ENCODE measurements at regions not wholly inside any gene's neighbourhood (a gene's known extent, or its start where the extent isn't known, plus 50 kb on each side); places are given as distances from the start of the nearest gene placed in this dataset.

DNA sequence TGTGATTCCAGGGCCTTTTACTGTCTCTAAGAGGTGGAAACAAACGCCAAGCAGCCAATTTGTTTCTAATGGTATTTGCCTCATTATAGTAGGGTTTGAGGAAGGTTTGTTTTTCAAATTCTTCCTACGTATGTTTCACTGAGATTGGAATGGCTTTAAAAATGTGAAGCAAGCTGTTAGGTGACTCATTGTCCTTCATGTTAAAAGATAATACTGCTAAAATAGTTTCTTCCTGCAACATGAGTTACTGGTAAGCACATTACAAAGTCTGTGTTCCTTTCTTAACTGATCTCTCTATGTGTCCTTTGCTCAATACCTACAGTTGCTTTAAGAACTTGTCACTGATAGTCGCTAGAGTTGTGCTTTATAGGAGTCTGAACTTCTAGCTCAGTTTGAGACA is 1183.9 kb downstream of the RPA4 start:
- Histone ChIP-seq H3K27me3 (no peaks in the 10 kb centered on the region), H3K36me3 (no peaks in the 10 kb centered on the region), H3K4me3 (no peak overlapping the region), H3K9me3 (no peaks in the 10 kb centered on the region), H3K27ac (replicated peaks in 1 of 4) (no peak overlapping the region), H3K4me1 (no peaks in the 10 kb centered on the region)
- DNase-seq (ENCODE audit: extremely low spot score): no peak
- WGBS: 54% methylated on average over 3 of the region's 3 CpGs
- intact Hi-C loops (cut with DNase I): no loop called here
- no peak for TF ChIP-seq POLR2A (IDR thresholded peaks at IDR 0.05; ENCODE audit: low read depth)
- TF ChIP-seq EP300 (IDR thresholded peaks at IDR 0.05): no peak
- TF ChIP-seq POLR2AphosphoS5 (IDR thresholded peaks at IDR 0.05): no peak
- TF ChIP-seq, protein P1, sequence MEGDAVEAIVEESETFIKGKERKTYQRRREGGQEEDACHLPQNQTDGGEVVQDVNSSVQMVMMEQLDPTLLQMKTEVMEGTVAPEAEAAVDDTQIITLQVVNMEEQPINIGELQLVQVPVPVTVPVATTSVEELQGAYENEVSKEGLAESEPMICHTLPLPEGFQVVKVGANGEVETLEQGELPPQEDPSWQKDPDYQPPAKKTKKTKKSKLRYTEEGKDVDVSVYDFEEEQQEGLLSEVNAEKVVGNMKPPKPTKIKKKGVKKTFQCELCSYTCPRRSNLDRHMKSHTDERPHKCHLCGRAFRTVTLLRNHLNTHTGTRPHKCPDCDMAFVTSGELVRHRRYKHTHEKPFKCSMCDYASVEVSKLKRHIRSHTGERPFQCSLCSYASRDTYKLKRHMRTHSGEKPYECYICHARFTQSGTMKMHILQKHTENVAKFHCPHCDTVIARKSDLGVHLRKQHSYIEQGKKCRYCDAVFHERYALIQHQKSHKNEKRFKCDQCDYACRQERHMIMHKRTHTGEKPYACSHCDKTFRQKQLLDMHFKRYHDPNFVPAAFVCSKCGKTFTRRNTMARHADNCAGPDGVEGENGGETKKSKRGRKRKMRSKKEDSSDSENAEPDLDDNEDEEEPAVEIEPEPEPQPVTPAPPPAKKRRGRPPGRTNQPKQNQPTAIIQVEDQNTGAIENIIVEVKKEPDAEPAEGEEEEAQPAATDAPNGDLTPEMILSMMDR (IDR thresholded peaks at IDR 0.05): no peak

DNA sequence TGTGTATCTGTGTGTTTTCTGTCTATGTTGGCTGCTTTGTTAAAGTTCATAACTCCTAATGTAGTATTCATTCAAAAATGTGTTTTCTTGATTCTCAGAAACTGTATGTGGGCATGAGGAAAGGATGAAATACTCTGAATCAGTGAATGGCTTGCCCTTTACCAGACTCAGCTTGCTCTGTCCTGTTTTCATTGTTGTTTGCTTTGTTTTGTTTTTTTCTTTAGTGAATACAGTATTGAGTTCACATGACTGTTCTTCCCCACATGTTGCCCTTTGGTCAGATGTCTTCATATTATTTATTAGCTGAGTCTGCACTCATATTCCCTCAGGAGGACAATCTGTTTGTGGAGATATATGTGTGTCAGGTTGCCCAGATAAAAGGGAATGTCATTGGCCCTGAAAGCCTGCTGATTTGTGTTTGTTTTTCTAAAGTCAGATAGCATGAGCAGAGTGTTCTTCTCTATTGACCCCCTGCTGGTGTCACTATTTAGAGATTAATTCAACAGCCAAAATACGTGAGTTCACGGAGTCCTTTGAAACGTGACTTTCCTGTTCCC is 1184.4 kb downstream of the RPA4 start:
- H3K4me3 ChIP-seq: no peak overlapping the region
- H3K27me3 ChIP-seq: no peaks in the 10 kb centered on the region
- 53% methylated on average over 3 of the region's 3 CpGs for WGBS
- H3K27ac ChIP-seq (replicated peaks in 1 of 4): no peak overlapping the region
- no peaks in the 10 kb centered on the region for H3K4me1 ChIP-seq
- H3K36me3 ChIP-seq: no peaks in the 10 kb centered on the region
- TF ChIP-seq EP300 (IDR thresholded peaks at IDR 0.05) (no peak), POLR2A (IDR thresholded peaks at IDR 0.05; ENCODE audit: low read depth) (no peak)
- TF ChIP-seq, protein P1 (IDR thresholded peaks at IDR 0.05): no peak
- intact Hi-C loops (cut with DNase I): no loop called here
- no peak for DNase-seq (ENCODE audit: extremely low spot score)
- H3K9me3 ChIP-seq: no peaks in the 10 kb centered on the region

DNA sequence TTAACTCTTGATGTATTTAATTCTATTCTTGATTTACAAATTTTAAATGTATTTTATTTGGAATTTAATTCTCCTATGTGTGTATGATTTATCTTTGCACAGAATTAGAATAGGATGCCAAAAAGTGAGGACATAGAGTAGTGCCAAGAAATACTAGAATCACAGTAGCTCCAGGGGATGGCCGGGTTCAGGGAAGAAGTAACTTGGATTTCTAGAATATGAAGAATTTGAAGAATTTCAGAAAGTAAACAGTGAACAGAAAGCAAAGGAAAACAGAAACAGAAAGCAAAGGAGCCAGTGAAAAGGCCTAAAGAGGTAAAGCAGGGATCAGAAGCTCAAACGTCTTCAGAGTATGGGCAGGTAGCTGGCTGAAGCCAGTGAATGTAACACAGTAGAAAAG is 1187.6 kb downstream of the RPA4 start:
- DNase-seq (ENCODE audit: extremely low spot score): no peak
- TF ChIP-seq EP300 (IDR thresholded peaks at IDR 0.05) (no peak), POLR2A (IDR thresholded peaks at IDR 0.05; ENCODE audit: low read depth) (no peak), POLR2AphosphoS5 (IDR thresholded peaks at IDR 0.05) (no peak)
- TF ChIP-seq, protein P1 (IDR thresholded peaks at IDR 0.05): no peak
- 31% methylated on average over 2 of the region's 2 CpGs for WGBS
- H3K27ac ChIP-seq (replicated peaks in 1 of 4): no peak overlapping the region
- H3K36me3 ChIP-seq: no peaks in the 10 kb centered on the region
- intact Hi-C loops (cut with DNase I): no loop called here
- no peaks in the 10 kb centered on the region for H3K4me1 ChIP-seq
- H3K9me3 ChIP-seq: no peaks in the 10 kb centered on the region
- H3K27me3 ChIP-seq: no peaks in the 10 kb centered on the region
- no peak overlapping the region for H3K4me3 ChIP-seq

DNA sequence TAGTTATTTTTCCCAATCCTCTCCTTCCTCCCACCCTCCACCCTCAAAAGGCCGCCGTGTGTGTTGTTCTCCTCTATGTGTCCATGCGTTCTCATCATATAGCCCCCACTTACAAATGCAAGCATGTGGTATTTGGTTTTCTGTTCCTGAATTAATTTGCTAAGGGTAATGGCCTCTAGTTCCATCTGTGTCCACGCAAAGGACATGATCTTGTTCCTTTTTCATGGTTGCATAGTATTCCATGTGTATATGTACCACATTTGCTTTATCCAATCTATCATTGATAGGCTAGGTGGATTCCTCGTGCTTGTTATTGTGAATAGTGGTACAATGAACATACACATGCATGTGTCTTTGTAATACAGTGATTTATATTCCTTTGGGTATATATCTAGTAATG is 1193.7 kb downstream of the RPA4 start:
- WGBS: 91% methylated on average over 5 of the region's 5 CpGs
- TF ChIP-seq POLR2A (IDR thresholded peaks at IDR 0.05; ENCODE audit: low read depth): no peak
- TF ChIP-seq, protein P1 (IDR thresholded peaks at IDR 0.05): no peak
- no peak for TF ChIP-seq POLR2AphosphoS5 (IDR thresholded peaks at IDR 0.05)
- TF ChIP-seq EP300 (IDR thresholded peaks at IDR 0.05): no peak

DNA sequence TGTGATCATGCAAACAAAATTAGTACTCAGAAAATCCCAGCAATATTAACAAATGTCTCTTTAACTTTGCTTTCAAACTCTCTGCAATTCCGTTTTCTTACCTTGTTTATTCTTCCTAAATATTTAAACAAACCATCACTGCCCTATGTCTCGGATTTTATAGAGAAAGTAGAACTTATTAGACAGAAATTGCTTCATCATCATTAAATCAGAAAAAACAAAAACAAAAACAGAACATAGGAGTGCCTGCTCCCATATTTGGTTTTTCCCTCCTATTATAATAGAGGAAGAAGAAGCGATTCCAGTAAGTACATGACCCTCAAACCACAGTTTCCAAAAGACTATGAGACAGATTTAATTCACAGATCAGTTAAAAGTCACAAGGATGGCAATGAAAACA is 1228.0 kb downstream of the RPA4 start:
- WGBS: 77% methylated on average over 3 of the region's 3 CpGs
- Histone ChIP-seq H3K4me3 (no peak overlapping the region), H3K4me1 (no peaks in the 10 kb centered on the region), H3K9me3 (no peaks in the 10 kb centered on the region), H3K36me3 (no peaks in the 10 kb centered on the region), H3K27me3 (no peaks in the 10 kb centered on the region), H3K27ac (replicated peaks in 1 of 4) (no peak overlapping the region)
- no peak for DNase-seq (ENCODE audit: extremely low spot score)
- TF ChIP-seq, protein P1 (IDR thresholded peaks at IDR 0.05): no peak
- TF ChIP-seq EP300 (IDR thresholded peaks at IDR 0.05) (no peak), POLR2A (IDR thresholded peaks at IDR 0.05; ENCODE audit: low read depth) (no peak), POLR2AphosphoS5 (IDR thresholded peaks at IDR 0.05) (no peak)
- intact Hi-C loops (cut with DNase I): no loop called here

More for the DNA sequence above, 1193.7 kb downstream of the RPA4 start:
- DNase-seq (ENCODE audit: extremely low spot score): no peak
- no peaks in the 10 kb centered on the region for H3K36me3 ChIP-seq
- intact Hi-C loops (cut with DNase I): no loop called here
- no peak overlapping the region for H3K27ac ChIP-seq (replicated peaks in 1 of 4)
- H3K4me3 ChIP-seq: no peak overlapping the region
- H3K27me3 ChIP-seq: no peaks in the 10 kb centered on the region
- no peaks in the 10 kb centered on the region for H3K9me3 ChIP-seq
- H3K4me1 ChIP-seq: no peaks in the 10 kb centered on the region

All from esophagus muscularis mucosa (tissue), 4 donors.